ENCODE measurements at regions not wholly inside any gene's neighbourhood (a gene's known extent, or its start where the extent isn't known, plus 50 kb on each side); places are given as distances from the start of the nearest gene placed in this dataset.

GRCh38 chr16:51615141-51615540, 464.1 kb upstream of the SALL1 start:
- DNase-seq (no peak), FAIRE-seq (no peak)
- no peaks in the 10 kb centered on the region for H3K4me1 ChIP-seq (ENCODE audit: control insufficient read depth in 2 of 3, insufficient read depth in 2 of 3, low read depth in 1 of 3, low read length in 3 of 3)
- no peak overlapping the region for H3K9ac ChIP-seq (ENCODE audit: low read length in 3 of 3)
- no peak overlapping the region for H3K27ac ChIP-seq (ENCODE audit: low read depth in 2 of 2, low read length in 2 of 2)
- TF ChIP-seq CTCF (IDR thresholded peaks at IDR 0.05; ENCODE audit: borderline replicate concordance, extremely low read depth, insufficient read depth), result no peak
- H3K9me3 ChIP-seq (ENCODE audit: control insufficient read depth in 2 of 3, insufficient read depth in 1 of 3, low read length in 3 of 3), result no peaks in the 10 kb centered on the region
- no peak overlapping the region for H3K4me3 ChIP-seq (ENCODE audit: low read length in 3 of 3)
- intact Hi-C loops (cut with DNase I), result no loop called here
- peaks cover 3% of the 10 kb centered on the region for H3K27me3 ChIP-seq (ENCODE audit: control insufficient read depth, insufficient read depth, low read length)
- no peaks in the 10 kb centered on the region for H3K36me3 ChIP-seq (ENCODE audit: control insufficient read depth in 2 of 3, insufficient read depth in 3 of 3, low read length in 3 of 3)

DNA sequence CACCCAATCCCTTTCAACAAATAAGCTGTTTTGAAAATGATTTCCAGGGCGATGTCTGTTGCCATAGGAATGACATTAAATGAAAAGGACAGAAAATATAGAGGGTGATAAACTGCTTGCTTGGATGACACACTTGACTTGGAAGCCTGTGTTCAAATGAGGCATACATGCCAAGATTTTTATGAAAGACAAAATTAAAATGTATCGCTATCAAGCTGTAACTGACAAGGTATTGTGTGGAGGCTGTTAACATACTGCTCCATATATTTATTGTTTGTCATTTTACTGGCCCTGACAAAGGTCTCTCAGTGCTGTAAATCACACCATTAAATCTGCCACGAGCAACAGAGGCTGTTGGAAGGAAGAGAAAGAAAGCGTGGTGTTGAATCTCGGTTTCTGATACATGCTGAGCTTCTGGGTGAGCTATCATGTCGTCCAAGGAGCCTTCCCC, 456.2 kb upstream of the SALL1 start:
- Histone ChIP-seq H3K9ac (ENCODE audit: low read length in 3 of 3) (no peak overlapping the region), H3K4me1 (ENCODE audit: control insufficient read depth in 2 of 3, insufficient read depth in 2 of 3, low read depth in 1 of 3, low read length in 3 of 3) (no peaks in the 10 kb centered on the region), H3K4me3 (ENCODE audit: low read length in 3 of 3) (no peak overlapping the region), H3K36me3 (ENCODE audit: control insufficient read depth in 2 of 3, insufficient read depth in 3 of 3, low read length in 3 of 3) (no peaks in the 10 kb centered on the region), H3K27me3 (ENCODE audit: control insufficient read depth, insufficient read depth, low read length) (peaks cover under 1% of the 10 kb centered on the region), H3K9me3 (ENCODE audit: control insufficient read depth in 2 of 3, insufficient read depth in 1 of 3, low read length in 3 of 3) (peaks cover 0 to 1% (median 0%) of the 10 kb centered on the region in 3 donors), H3K27ac (ENCODE audit: low read depth in 2 of 2, low read length in 2 of 2) (no peak overlapping the region)
- intact Hi-C loops (cut with DNase I), result no loop called here
- DNase-seq, result peak in 3 of 5 donors; percentile 48 to 90 (median 83)
- no peak for TF ChIP-seq CTCF (IDR thresholded peaks at IDR 0.05; ENCODE audit: borderline replicate concordance, extremely low read depth, insufficient read depth)
- no peak for FAIRE-seq

- H3K9me3 ChIP-seq (ENCODE audit: control insufficient read depth in 2 of 3, insufficient read depth in 1 of 3, low read length in 3 of 3), result no peaks in the 10 kb centered on the region
- DNase-seq (no peak), FAIRE-seq (no peak)
- H3K4me1 ChIP-seq (ENCODE audit: control insufficient read depth in 2 of 3, insufficient read depth in 2 of 3, low read depth in 1 of 3, low read length in 3 of 3), result peaks cover 0 to 9% (median 0%) of the 10 kb centered on the region in 3 donors
- H3K9ac ChIP-seq (ENCODE audit: low read length in 3 of 3), result no peak overlapping the region
- H3K27ac ChIP-seq (ENCODE audit: low read depth in 2 of 2, low read length in 2 of 2), result no peak overlapping the region
- no peak overlapping the region for H3K4me3 ChIP-seq (ENCODE audit: low read length in 3 of 3)
- H3K27me3 ChIP-seq (ENCODE audit: control insufficient read depth, insufficient read depth, low read length), result no peaks in the 10 kb centered on the region
- H3K36me3 ChIP-seq (ENCODE audit: control insufficient read depth in 2 of 3, insufficient read depth in 3 of 3, low read length in 3 of 3), result no peaks in the 10 kb centered on the region
- intact Hi-C loops (cut with DNase I), result no loop called here
- TF ChIP-seq CTCF (IDR thresholded peaks at IDR 0.05; ENCODE audit: borderline replicate concordance, extremely low read depth, insufficient read depth), result no peak
Measured at GRCh38 chr16:51596247-51596646, 445.2 kb upstream of the SALL1 start.
